LNCaP clone FGC (cell line): ENCODE measurements at regions not wholly inside any gene's neighbourhood (a gene's known extent, or its start where the extent isn't known, plus 50 kb on each side); places are given as distances from the start of the nearest gene placed in this dataset.

Experiments
- DNase-seq: peaks from one replicate; pipeline ENCODE4 v3.0.0-alpha.2; 2011; ENCODE audit warnings: low read depth
- H3K4me3 ChIP-seq: 2 replicates; pipeline ENCODE4 v1.5.1; 2011; ENCODE audit warnings: mild to moderate bottlenecking, low read depth, low read length, control low read depth
- TF ChIP-seq, protein P1 (sequence below): IDR thresholded peaks from 2 replicates; pipeline ENCODE4 v1.5.1; 2012; ENCODE audit warnings: mild to moderate bottlenecking; ENCODE audit not compliant: control insufficient read depth, insufficient read depth; ENCODE audit errors: extremely low read depth

DNA sequence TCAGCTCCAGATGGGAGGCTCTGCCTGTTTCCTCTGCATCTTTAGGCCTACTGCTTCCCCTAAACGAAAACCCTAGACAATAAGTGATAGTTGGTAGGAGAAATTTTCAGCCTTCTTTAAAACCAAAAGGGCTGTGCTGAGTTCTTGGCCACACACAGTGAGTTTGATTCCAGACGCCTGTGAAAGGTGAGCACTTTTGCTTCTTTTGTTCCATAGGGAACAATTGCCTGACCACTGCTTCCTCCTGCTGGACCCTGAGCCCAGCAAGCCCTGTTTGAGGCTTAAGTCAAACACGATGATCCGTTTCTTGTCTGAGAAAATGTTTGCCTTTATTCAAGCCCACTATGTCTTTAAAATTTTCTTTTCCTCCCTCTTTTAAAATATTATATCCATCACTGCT lies 493.9 kb downstream of the ZIC1 start:
- no peak for DNase-seq
- TF ChIP-seq, protein P1, sequence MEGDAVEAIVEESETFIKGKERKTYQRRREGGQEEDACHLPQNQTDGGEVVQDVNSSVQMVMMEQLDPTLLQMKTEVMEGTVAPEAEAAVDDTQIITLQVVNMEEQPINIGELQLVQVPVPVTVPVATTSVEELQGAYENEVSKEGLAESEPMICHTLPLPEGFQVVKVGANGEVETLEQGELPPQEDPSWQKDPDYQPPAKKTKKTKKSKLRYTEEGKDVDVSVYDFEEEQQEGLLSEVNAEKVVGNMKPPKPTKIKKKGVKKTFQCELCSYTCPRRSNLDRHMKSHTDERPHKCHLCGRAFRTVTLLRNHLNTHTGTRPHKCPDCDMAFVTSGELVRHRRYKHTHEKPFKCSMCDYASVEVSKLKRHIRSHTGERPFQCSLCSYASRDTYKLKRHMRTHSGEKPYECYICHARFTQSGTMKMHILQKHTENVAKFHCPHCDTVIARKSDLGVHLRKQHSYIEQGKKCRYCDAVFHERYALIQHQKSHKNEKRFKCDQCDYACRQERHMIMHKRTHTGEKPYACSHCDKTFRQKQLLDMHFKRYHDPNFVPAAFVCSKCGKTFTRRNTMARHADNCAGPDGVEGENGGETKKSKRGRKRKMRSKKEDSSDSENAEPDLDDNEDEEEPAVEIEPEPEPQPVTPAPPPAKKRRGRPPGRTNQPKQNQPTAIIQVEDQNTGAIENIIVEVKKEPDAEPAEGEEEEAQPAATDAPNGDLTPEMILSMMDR: no peak
- H3K4me3 ChIP-seq: no peak overlapping the region

DNA sequence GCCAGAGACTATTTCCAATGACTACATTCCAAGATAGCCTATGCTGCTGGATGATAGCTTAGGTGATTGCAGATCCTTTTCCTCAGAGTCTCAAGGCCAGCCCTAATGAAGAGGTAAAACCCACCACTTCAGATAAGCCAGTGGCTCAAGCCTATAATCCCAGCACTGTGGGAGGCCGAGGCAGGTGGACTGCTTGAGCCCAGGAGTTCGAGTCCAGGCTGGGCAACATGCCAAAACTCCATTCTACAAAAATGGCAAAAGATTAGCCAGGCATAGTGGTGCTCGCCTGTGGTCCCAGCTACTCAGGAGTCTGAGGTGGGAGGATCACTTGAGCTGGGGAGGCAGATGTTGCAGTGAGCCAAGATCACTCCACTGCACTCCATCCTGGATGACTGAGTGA lies 495.3 kb downstream of the ZIC1 start:
- no peak for DNase-seq
- TF ChIP-seq, protein P1: no peak
- H3K4me3 ChIP-seq: no peak overlapping the region

DNA sequence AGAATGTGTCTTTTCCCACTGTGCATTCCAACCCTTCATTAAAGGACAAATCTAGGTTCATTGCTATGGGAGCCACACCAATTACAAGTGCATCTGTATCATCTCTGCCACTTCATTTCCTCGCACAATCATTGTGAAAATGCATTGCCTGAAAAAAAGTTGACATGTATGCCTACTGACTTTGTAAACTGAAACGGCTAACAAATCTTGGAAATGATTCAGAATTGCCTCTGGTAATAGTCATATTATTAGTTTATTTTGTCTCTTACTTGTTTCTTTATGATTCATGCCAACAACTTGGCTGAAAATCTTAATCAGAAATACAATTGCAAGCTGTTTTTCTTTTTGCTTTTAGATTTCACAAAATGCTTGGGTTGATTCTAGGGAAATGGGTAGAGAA lies 497.1 kb downstream of the ZIC1 start:
- TF ChIP-seq, protein P1: no peak
- no peak overlapping the region for H3K4me3 ChIP-seq
- no peak for DNase-seq

DNA sequence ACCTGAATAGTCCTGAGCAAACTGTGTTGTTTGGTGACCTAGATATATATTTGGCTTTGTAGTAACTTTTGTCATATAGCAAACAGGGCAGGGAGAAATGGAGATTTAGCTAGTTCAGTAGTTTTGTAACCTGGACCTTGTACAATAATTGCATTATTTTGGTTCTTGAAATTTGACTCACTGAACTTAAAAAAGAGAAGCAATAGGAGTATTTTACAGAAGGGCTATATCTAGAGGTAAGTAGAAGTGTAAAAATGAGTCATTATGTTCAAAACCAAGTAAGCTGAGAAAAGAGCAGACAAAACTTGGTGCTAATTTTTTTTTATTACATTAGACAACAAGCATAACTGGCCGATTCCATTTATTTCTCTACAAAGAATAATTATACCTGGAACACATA lies 505.4 kb downstream of the ZIC1 start:
- DNase-seq: no peak
- TF ChIP-seq, protein P1: no peak
- H3K4me3 ChIP-seq: no peak overlapping the region

DNA sequence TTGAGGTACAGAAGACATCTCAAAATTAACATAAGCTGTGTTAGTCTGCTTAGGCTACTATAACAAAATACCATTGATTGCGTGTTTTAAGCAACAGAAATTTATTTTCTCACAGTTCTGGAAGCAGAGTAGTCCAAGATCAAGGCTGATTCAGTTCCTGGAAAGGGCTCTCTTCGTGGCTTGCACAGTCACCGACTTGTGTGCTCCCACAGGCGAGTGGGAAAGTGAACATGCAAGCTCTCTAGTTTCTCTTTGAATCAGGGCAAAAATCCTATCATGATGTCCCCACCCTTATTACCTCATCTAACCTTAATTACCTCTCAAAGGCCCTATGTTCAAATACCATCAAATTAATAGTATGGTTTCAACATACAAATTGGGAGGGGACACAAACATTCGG lies 505.9 kb downstream of the ZIC1 start:
- no peak overlapping the region for H3K4me3 ChIP-seq
- DNase-seq: no peak
- TF ChIP-seq, protein P1: no peak

DNA sequence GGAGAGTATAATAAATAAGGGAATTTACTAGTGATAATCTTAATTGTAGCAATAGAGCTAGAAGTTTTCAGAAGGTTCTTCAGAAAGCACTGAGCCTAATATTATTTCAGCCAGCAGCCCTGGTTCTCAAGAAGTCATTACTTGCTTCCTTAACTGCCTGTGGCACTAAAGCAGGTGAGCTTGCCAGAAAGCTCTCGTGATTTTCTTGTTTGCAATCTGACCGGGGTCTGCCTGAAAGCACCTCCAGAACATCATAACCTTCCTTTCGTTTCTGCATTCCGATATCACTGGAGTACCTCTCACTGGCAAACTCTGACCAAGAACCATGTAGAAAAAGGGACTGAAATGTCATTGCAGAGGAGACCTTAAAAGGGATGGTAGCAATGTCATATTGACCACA lies 510.3 kb downstream of the ZIC1 start:
- DNase-seq: no peak
- TF ChIP-seq, protein P1: no peak
- no peak overlapping the region for H3K4me3 ChIP-seq

DNA sequence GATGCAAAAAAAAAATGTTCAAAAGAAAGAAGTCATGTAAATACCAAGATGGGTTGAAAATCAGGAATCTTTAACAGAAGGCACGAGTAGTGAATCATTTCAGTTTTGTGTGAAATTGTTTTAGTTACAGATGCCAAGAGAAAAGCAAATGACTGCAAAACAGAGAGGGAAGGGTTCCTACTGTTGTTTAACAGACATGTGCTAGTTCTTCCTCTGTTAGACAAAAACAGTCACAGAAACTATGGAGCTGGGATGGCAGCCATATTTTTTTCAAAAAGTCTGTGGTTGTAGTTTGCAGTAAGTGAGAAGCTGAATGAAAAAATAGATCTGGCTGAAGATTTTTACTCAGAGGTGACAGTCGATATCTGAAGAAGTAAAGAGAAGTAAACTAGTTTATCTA lies 511.9 kb downstream of the ZIC1 start:
- no peak for DNase-seq
- TF ChIP-seq, protein P1: no peak
- H3K4me3 ChIP-seq: no peak overlapping the region
